GM12892 (cell line): ENCODE measurements at regions not wholly inside any gene's neighbourhood (a gene's known extent, or its start where the extent isn't known, plus 50 kb on each side); places are given as distances from the start of the nearest gene placed in this dataset.

Experiments used
- POLR2A ChIP-seq: IDR thresholded peaks from 2 replicates; pipeline ENCODE4 v1.6.1; 2011; ENCODE audit warnings: low read depth, low read length, control low read depth
- TAF1 ChIP-seq: IDR thresholded peaks from 2 replicates; pipeline ENCODE4 v1.6.1; 2011; ENCODE audit warnings: low read depth, mild to moderate bottlenecking, control low read depth, low read length, borderline replicate concordance

DNA sequence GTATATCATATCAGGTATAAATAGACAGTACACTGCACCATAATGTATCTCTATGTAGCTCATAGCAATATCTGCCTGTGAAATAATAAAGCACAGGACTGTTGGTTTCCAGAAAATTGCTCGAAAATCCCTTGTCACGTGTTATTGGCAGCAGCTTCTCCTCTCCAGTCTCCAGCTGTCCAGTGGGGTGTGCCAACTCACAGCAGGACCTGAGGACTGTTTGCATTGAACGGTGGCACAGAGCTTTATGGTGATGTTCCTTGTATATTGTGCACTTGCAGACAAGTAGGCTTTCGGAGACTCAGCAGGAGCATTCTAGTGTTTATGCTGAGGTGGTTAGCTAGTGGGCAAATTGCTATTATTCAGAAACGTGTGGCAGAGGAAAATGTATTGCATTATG lies 182.2 kb upstream of the ATP5MC3 start:
- TF ChIP-seq TAF1 (no peak), POLR2A (no peak)
